HCT116 (cell line): ENCODE measurements at regions not wholly inside any gene's neighbourhood (a gene's known extent, or its start where the extent isn't known, plus 50 kb on each side); places are given as distances from the start of the nearest gene placed in this dataset.

ENCODE experiments used
- ATAC-seq: fragments of 200-7000 bp; cut with Tn5 transposase; 2 replicates; pipeline ENCODE4 v1.9.1; 2020; ENCODE audit warnings: mild to moderate bottlenecking, moderate library complexity
- BruUV-seq: library from RNA; stranded (reverse); fragments of 400-500 nt; replicated peaks from 2 replicates; lab custom pipeline; 2021; lab: Mats Ljungman, UMichigan
- CTCF ChIA-PET: fragments of 300-600 bp; sonication (Branson Sonifier 250); formaldehyde crosslinking; loops from one replicate; lab custom pipeline; 2021; ENCODE audit warnings: antibody characterized with exemption; lab: Charles Lee
- POLR2A ChIA-PET: fragments of 300-600, 350-600 bp; sonication (Branson Sonifier 250); formaldehyde crosslinking; loops from one replicate; lab custom pipeline; 2021; ENCODE audit warnings: antibody characterized with exemption; lab: Charles Lee
- RAD21 ChIA-PET, 2 experiments: fragments of 300-600 bp; sonication (Branson Sonifier 250); formaldehyde crosslinking; loops; one replicate each; lab custom pipeline; 2023; ENCODE audit warnings: low total read pairs in 2 of 2; ENCODE audit not compliant: uncharacterized antibody in 2 of 2, unreplicated experiment in 2 of 2, low non-redundant PET in 1 of 2; lab: Charles Lee
- DNase-seq: peaks from one replicate; pipeline ENCODE4 v3.0.0-alpha.2; 2010; ENCODE audit warnings: low read depth, low spot score
- H2AFZ ChIP-seq: fragments of 200-600 bp; shearing (Covaris generic), sonication (generic); 2 replicates; pipeline ENCODE4 v1.6.1; 2017; ENCODE audit warnings: low read depth, mixed run types, mixed read lengths, antibody characterized with exemption, low read length; ENCODE audit not compliant: poor library complexity, severe bottlenecking
- H3K27ac ChIP-seq: 2 replicates; pipeline ENCODE4 v1.5.1; 2012; ENCODE audit warnings: low read depth, low read length
- H3K27me3 ChIP-seq: fragments of 200-600 bp; sonication (generic); 2 replicates; pipeline ENCODE4 v1.6.1; 2016; ENCODE audit warnings: mixed run types, low read length, mixed read lengths; ENCODE audit not compliant: insufficient read depth
- H3K36me3 ChIP-seq, 2 experiments: fragments of 200-500 bp in 1 of 2; fragments of 200-600 bp in 1 of 2; sonication (Bioruptor generic) in 1 of 2; sonication (generic) in 1 of 2; 2 replicates each; pipeline versions ENCODE4 v1.5.1 to v1.6.1; 2014 to 2016; ENCODE audit warnings: low read length in 2 of 2, inconsistent platforms in 1 of 2, mixed read lengths in 1 of 2, mixed run types in 1 of 2; ENCODE audit not compliant: insufficient read depth in 2 of 2, control insufficient read depth in 1 of 2
- H3K4me1 ChIP-seq, 2 experiments: fragments of 200-600 bp in 1 of 2; sonication (generic) in 1 of 2; 2 replicates each; pipeline versions ENCODE4 v1.5.1 to v1.6.1; 2012 to 2017; ENCODE audit warnings: low read length in 2 of 2, inconsistent platforms in 1 of 2, mild to moderate bottlenecking in 1 of 2, mixed read lengths in 1 of 2, mixed run types in 1 of 2, moderate library complexity in 1 of 2; ENCODE audit not compliant: insufficient read depth in 2 of 2, control insufficient read depth in 1 of 2
- H3K4me2 ChIP-seq: fragments of 200-600 bp; sonication (generic); 2 replicates; pipeline ENCODE4 v1.6.1; 2017; ENCODE audit warnings: mixed run types, low read length, mixed read lengths
- H3K4me3 ChIP-seq, 2 experiments: fragments of 200-600 bp in 1 of 2; sonication (generic) in 1 of 2; replicated peaks in 1 of 2; 2 replicates each; pipeline ENCODE4 v1.5.1; 2011 to 2016; ENCODE audit warnings: low read length in 2 of 2, control low read depth in 1 of 2, low read depth in 1 of 2, mild to moderate bottlenecking in 1 of 2, mixed read lengths in 1 of 2, mixed run types in 1 of 2
- H3K79me2 ChIP-seq: fragments of 200-600 bp; sonication (generic); 2 replicates; pipeline ENCODE4 v1.6.1; 2017; ENCODE audit warnings: mild to moderate bottlenecking, mixed run types, low read length, moderate library complexity, mixed read lengths; ENCODE audit not compliant: insufficient read depth
- H3K9ac ChIP-seq: fragments of 200-600 bp; sonication (generic); 2 replicates; pipeline ENCODE4 v1.6.1; 2016; ENCODE audit warnings: low read length, mixed read lengths
- H3K9me2 ChIP-seq: fragments of 200-600 bp; sonication (generic), shearing (Covaris generic); 2 replicates; pipeline ENCODE4 v1.6.1; 2017; ENCODE audit warnings: mixed run types, mild to moderate bottlenecking, moderate library complexity; ENCODE audit not compliant: insufficient read depth
- H3K9me3 ChIP-seq, 2 experiments: fragments of 200-500 bp in 1 of 2; fragments of 200-600 bp in 1 of 2; sonication (Bioruptor generic) in 1 of 2; sonication (generic) in 1 of 2; 2 replicates each; pipeline ENCODE4 v1.6.1; 2014 to 2017; ENCODE audit warnings: low read length in 2 of 2, mixed read lengths in 2 of 2, inconsistent platforms in 1 of 2, low read depth in 1 of 2, mild to moderate bottlenecking in 1 of 2, mixed run types in 1 of 2, moderate library complexity in 1 of 2; ENCODE audit not compliant: control insufficient read depth in 1 of 2, insufficient read depth in 1 of 2
- H4K20me1 ChIP-seq: fragments of 200-600 bp; sonication (generic), shearing (Covaris generic); 2 replicates; pipeline ENCODE4 v1.6.1; 2017; ENCODE audit warnings: mixed run types, mild to moderate bottlenecking, moderate library complexity; ENCODE audit not compliant: insufficient read depth
- CTCF ChIP-seq, 3 experiments: fragments of 200-600 bp in 1 of 3; sonication (generic) in 1 of 3; IDR thresholded peaks in 2 of 3; conservative IDR thresholded peaks in 1 of 3; 2 replicates each; pipeline ENCODE4 v1.5.1; 2012 to 2017; ENCODE audit warnings: low read depth in 2 of 3, low read length in 2 of 3, antibody characterized with exemption in 1 of 3, borderline replicate concordance in 1 of 3, control low read depth in 1 of 3, mild to moderate bottlenecking in 1 of 3, mixed read lengths in 1 of 3, mixed run types in 1 of 3, moderate library complexity in 1 of 3; ENCODE audit not compliant: insufficient read depth in 1 of 3
- ELF1 ChIP-seq: IDR thresholded peaks from 2 replicates; pipeline ENCODE4 v1.6.1; 2012; ENCODE audit warnings: low read depth, borderline replicate concordance
- EZH2phosphoT487 ChIP-seq: fragments of 200-600 bp; IDR thresholded peaks from 2 replicates; pipeline ENCODE4 v1.6.1; 2018; ENCODE audit warnings: antibody characterized with exemption, borderline replicate concordance
- RAD21 ChIP-seq: IDR thresholded peaks from 2 replicates; pipeline ENCODE4 v1.6.1; 2012; ENCODE audit warnings: low read depth, mild to moderate bottlenecking
- SIN3A ChIP-seq: IDR thresholded peaks from 2 replicates; pipeline ENCODE4 v1.6.1; 2012; ENCODE audit warnings: low read depth
- SP1 ChIP-seq: IDR thresholded peaks from 2 replicates; pipeline ENCODE4 v1.6.1; 2012; ENCODE audit warnings: low read depth
- SRF ChIP-seq: IDR thresholded peaks from 2 replicates; pipeline ENCODE4 v1.6.1; 2012; ENCODE audit warnings: low read depth
- TCF7L2 ChIP-seq: IDR thresholded peaks from 2 replicates; pipeline ENCODE4 v1.7.0; 2011; ENCODE audit warnings: borderline replicate concordance, inconsistent platforms; ENCODE audit not compliant: insufficient read depth, insufficient read length; ENCODE audit errors: extremely low read depth
- YY1 ChIP-seq: IDR thresholded peaks from 2 replicates; pipeline ENCODE4 v1.6.1; 2011; ENCODE audit warnings: low read length, low read depth, moderate library complexity, mild to moderate bottlenecking; ENCODE audit not compliant: insufficient replicate concordance; ENCODE audit errors: extremely low read depth
- ZFX ChIP-seq: fragments of 450-650 bp; IDR thresholded peaks from 2 replicates; pipeline ENCODE4 v1.6.1; 2017
- intact Hi-C: fragments of 100-400 bp; cut with micrococcal nuclease; formaldehyde crosslinking; loops from 2 replicates; pipeline ENCODE4 v1.10.0; 2022
- TF ChIP-seq, protein P1 (sequence below): IDR thresholded peaks from 2 replicates; pipeline ENCODE4 v1.6.1; 2012; ENCODE audit warnings: low read depth

- no peak for ATAC-seq
- no peak overlapping the region for H2AFZ ChIP-seq
These were observed 481.4 kb downstream of the COG6 start for GRCh38 chr13:40136896-40137295.

More at GRCh38 chr13:40136896-40137295, 481.4 kb downstream of the COG6 start:
- TF ChIP-seq CTCF (IDR thresholded peaks at IDR 0.05 in 2 of 3, conservative IDR thresholded peaks at IDR 0.05 in 1 of 3; ENCODE audit: borderline replicate concordance in 1 of 3, insufficient read depth in 1 of 3, low read depth in 2 of 3, low read length in 2 of 3) (no peak), SP1 (no peak), SIN3A (no peak), ZFX (no peak), ELF1 (no peak), EZH2phosphoT487 (no peak), SRF (no peak), TCF7L2 (no peak), YY1 (no peak), RAD21 (no peak)
- TF ChIP-seq, protein P1, sequence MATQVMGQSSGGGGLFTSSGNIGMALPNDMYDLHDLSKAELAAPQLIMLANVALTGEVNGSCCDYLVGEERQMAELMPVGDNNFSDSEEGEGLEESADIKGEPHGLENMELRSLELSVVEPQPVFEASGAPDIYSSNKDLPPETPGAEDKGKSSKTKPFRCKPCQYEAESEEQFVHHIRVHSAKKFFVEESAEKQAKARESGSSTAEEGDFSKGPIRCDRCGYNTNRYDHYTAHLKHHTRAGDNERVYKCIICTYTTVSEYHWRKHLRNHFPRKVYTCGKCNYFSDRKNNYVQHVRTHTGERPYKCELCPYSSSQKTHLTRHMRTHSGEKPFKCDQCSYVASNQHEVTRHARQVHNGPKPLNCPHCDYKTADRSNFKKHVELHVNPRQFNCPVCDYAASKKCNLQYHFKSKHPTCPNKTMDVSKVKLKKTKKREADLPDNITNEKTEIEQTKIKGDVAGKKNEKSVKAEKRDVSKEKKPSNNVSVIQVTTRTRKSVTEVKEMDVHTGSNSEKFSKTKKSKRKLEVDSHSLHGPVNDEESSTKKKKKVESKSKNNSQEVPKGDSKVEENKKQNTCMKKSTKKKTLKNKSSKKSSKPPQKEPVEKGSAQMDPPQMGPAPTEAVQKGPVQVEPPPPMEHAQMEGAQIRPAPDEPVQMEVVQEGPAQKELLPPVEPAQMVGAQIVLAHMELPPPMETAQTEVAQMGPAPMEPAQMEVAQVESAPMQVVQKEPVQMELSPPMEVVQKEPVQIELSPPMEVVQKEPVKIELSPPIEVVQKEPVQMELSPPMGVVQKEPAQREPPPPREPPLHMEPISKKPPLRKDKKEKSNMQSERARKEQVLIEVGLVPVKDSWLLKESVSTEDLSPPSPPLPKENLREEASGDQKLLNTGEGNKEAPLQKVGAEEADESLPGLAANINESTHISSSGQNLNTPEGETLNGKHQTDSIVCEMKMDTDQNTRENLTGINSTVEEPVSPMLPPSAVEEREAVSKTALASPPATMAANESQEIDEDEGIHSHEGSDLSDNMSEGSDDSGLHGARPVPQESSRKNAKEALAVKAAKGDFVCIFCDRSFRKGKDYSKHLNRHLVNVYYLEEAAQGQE, result no peak
- BruUV-seq, result no TSS peak
- no peaks in the 10 kb centered on the region for H3K9me2 ChIP-seq
- H3K4me3 ChIP-seq, result no peak overlapping the region
- H3K79me2 ChIP-seq, result no peaks in the 10 kb centered on the region
- intact Hi-C loops, result no loop called here
- ChIA-PET CTCF (no interaction called here), POLR2A (no interaction called here), RAD21 (no interaction called here)
- H4K20me1 ChIP-seq, result no peaks in the 10 kb centered on the region
- no peaks in the 10 kb centered on the region for H3K4me1 ChIP-seq
- no peaks in the 10 kb centered on the region for H3K36me3 ChIP-seq
- H3K9ac ChIP-seq, result no peak overlapping the region
- no peak overlapping the region for H3K4me2 ChIP-seq
- no peaks in the 10 kb centered on the region for H3K27me3 ChIP-seq
- DNase-seq, result no peak
- no peaks in the 10 kb centered on the region for H3K9me3 ChIP-seq
- H3K27ac ChIP-seq, result no peak overlapping the region
